ENCODE measurements at regions not wholly inside any gene's neighbourhood (a gene's known extent, or its start where the extent isn't known, plus 50 kb on each side); places are given as distances from the start of the nearest gene placed in this dataset.
A peak's percentile ranks its signal among the peaks of the same experiment; 100 is the strongest.
"Not testable (repeated sequence)": the region's sequence is repeated elsewhere in the genome, so short reads cannot be mapped to it uniquely, and the experiment has no call there.

- not testable (repeated sequence) for DNase-seq (ENCODE audit: low spot score)
Measured at GRCh38 chr6:19247181-19247580, 590.0 kb upstream of the ID4 start.

GRCh38 chr6:19256123-19256522 is 581.0 kb upstream of the ID4 start:
- not testable (repeated sequence) for DNase-seq (ENCODE audit: low spot score)

GRCh38 chr6:19261642-19262041 is 575.5 kb upstream of the ID4 start:
- no peak for DNase-seq (ENCODE audit: low spot score)

GRCh38 chr6:19268117-19268516 is 569.1 kb upstream of the ID4 start:
- no peak for DNase-seq (ENCODE audit: low spot score)

- DNase-seq (ENCODE audit: low spot score) = no peak
Measured at GRCh38 chr6:19268718-19269117, 568.5 kb upstream of the ID4 start.

- DNase-seq (ENCODE audit: low spot score) = peak; percentile 49
Measured at GRCh38 chr6:19269341-19269898, 567.8 kb upstream of the ID4 start.

GRCh38 chr6:19270616-19271015 is 566.6 kb upstream of the ID4 start:
- DNase-seq (ENCODE audit: low spot score) = no peak

- no peak for DNase-seq (ENCODE audit: low spot score)
Measured at GRCh38 chr6:19279273-19279684, 557.9 kb upstream of the ID4 start.

- no peak for DNase-seq (ENCODE audit: low spot score)
Measured at GRCh38 chr6:19287928-19288327, 549.2 kb upstream of the ID4 start.

- no peak for DNase-seq (ENCODE audit: low spot score)
Measured at GRCh38 chr6:19289457-19289856, 547.7 kb upstream of the ID4 start.

- DNase-seq (ENCODE audit: low spot score) = no peak
Measured at GRCh38 chr6:19297880-19298279, 539.3 kb upstream of the ID4 start.

GRCh38 chr6:19298421-19298820 is 538.7 kb upstream of the ID4 start:
- no peak for DNase-seq (ENCODE audit: low spot score)

GRCh38 chr6:19299129-19299528 is 538.0 kb upstream of the ID4 start:
- no peak for DNase-seq (ENCODE audit: low spot score)

- no peak for DNase-seq (ENCODE audit: low spot score)
Measured at GRCh38 chr6:19301980-19302379, 535.2 kb upstream of the ID4 start.

GRCh38 chr6:19303383-19303782 is 533.8 kb upstream of the ID4 start:
- DNase-seq (ENCODE audit: low spot score) = no peak

- DNase-seq (ENCODE audit: low spot score) = no peak
Measured at GRCh38 chr6:19309661-19310060, 527.5 kb upstream of the ID4 start.

GRCh38 chr6:19311786-19312185 is 525.4 kb upstream of the ID4 start:
- no peak for DNase-seq (ENCODE audit: low spot score)

GRCh38 chr6:19312241-19312978 is 524.8 kb upstream of the ID4 start:
- DNase-seq (ENCODE audit: low spot score) = no peak

- no peak for DNase-seq (ENCODE audit: low spot score)
Measured at GRCh38 chr6:19317431-19317986, 519.7 kb upstream of the ID4 start.

GRCh38 chr6:19319005-19319404 is 518.2 kb upstream of the ID4 start:
- DNase-seq (ENCODE audit: low spot score) = no peak

- no peak for DNase-seq (ENCODE audit: low spot score)
Measured at GRCh38 chr6:19320111-19320581, 517.0 kb upstream of the ID4 start.

- DNase-seq (ENCODE audit: low spot score) = no peak
Measured at GRCh38 chr6:19322691-19323485, 514.3 kb upstream of the ID4 start.

GRCh38 chr6:19324376-19324775 is 512.8 kb upstream of the ID4 start:
- no peak for DNase-seq (ENCODE audit: low spot score)

All from ureter (tissue), 1 donor.